PFSK-1 (cell line): ENCODE measurements at regions not wholly inside any gene's neighbourhood (a gene's known extent, or its start where the extent isn't known, plus 50 kb on each side); places are given as distances from the start of the nearest gene placed in this dataset.

Experiments
- FOXP2 ChIP-seq: optimal IDR thresholded peaks from 2 replicates; pipeline ENCODE3; 2011; ENCODE audit warnings: borderline replicate concordance, control low read depth, inconsistent platforms; ENCODE audit not compliant: insufficient read depth; ENCODE audit errors: extremely low read length, extremely low read depth
- POLR2AphosphoS5 ChIP-seq: IDR thresholded peaks from 2 replicates; pipeline ENCODE4 v1.6.1; 2012; ENCODE audit warnings: low read depth, mild to moderate bottlenecking, control low read depth, low read length, moderate library complexity
- REST ChIP-seq, 2 experiments: IDR thresholded peaks; 2 replicates each; pipeline versions ENCODE4 v1.6.1 to v1.8.0; 2011 to 2012; ENCODE audit warnings: low read depth in 2 of 2, low read length in 2 of 2, control low read depth in 1 of 2, inconsistent platforms in 1 of 2, mild to moderate bottlenecking in 1 of 2, moderate library complexity in 1 of 2; ENCODE audit not compliant: insufficient read depth in 1 of 2
- SIN3A ChIP-seq: IDR thresholded peaks from 2 replicates; pipeline ENCODE4 v1.6.1; 2012; ENCODE audit warnings: mild to moderate bottlenecking, low read length, moderate library complexity, borderline replicate concordance; ENCODE audit not compliant: insufficient read depth
- TAF1 ChIP-seq: IDR thresholded peaks from 2 replicates; pipeline ENCODE4 v1.6.1; 2012; ENCODE audit warnings: low read length, control low read depth, borderline replicate concordance; ENCODE audit not compliant: insufficient read depth

- TF ChIP-seq SIN3A (no peak), POLR2AphosphoS5 (no peak), TAF1 (no peak), REST (IDR thresholded peaks at IDR 0.05; ENCODE audit: insufficient read depth in 1 of 2, low read depth in 2 of 2, low read length in 2 of 2) (no peak), FOXP2 (no peak)
These were observed 1509.7 kb downstream of the MAT2B start for GRCh38 chr5:165015126-165015525.

GRCh38 chr5:165015547-165015946 is 1510.1 kb downstream of the MAT2B start:
- TF ChIP-seq POLR2AphosphoS5: no peak
- no peak for TF ChIP-seq FOXP2
- no peak for TF ChIP-seq SIN3A
- no peak for TF ChIP-seq REST (IDR thresholded peaks at IDR 0.05; ENCODE audit: insufficient read depth in 1 of 2, low read depth in 2 of 2, low read length in 2 of 2)

GRCh38 chr5:165026971-165027370 is 1521.6 kb downstream of the MAT2B start:
- TF ChIP-seq SIN3A (no peak), REST (IDR thresholded peaks at IDR 0.05; ENCODE audit: insufficient read depth in 1 of 2, low read depth in 2 of 2, low read length in 2 of 2) (no peak), TAF1 (no peak), POLR2AphosphoS5 (no peak), FOXP2 (no peak)

- TF ChIP-seq POLR2AphosphoS5 (no peak), REST (IDR thresholded peaks at IDR 0.05; ENCODE audit: insufficient read depth in 1 of 2, low read depth in 2 of 2, low read length in 2 of 2) (no peak), TAF1 (no peak), FOXP2 (no peak), SIN3A (no peak)
These were observed 1522.9 kb downstream of the MAT2B start for GRCh38 chr5:165028356-165028755.
